ENCODE measurements at regions not wholly inside any gene's neighbourhood (a gene's known extent, or its start where the extent isn't known, plus 50 kb on each side); places are given as distances from the start of the nearest gene placed in this dataset.
A peak's percentile ranks its signal among the peaks of the same experiment; 100 is the strongest.

GRCh38 chr16:54677308-54677950 lies 253.2 kb upstream of the IRX5 start:
- DNase-seq (ENCODE audit: low spot score): no peak

- DNase-seq (ENCODE audit: low spot score): no peak
Observed at GRCh38 chr16:54673313-54673712, 257.4 kb upstream of the IRX5 start.

- DNase-seq (ENCODE audit: low spot score): no peak
Observed at GRCh38 chr16:54672500-54672899, 258.2 kb upstream of the IRX5 start.

- DNase-seq (ENCODE audit: low spot score): no peak
Observed at GRCh38 chr16:54657709-54658102, 273.0 kb upstream of the IRX5 start.

GRCh38 chr16:54657058-54657708 lies 273.5 kb upstream of the IRX5 start:
- DNase-seq (ENCODE audit: low spot score): peak; percentile 56

GRCh38 chr16:54655121-54655590 lies 275.5 kb upstream of the IRX5 start:
- no peak for DNase-seq (ENCODE audit: low spot score)

- DNase-seq (ENCODE audit: low spot score): no peak
Observed at GRCh38 chr16:54654429-54654828, 276.2 kb upstream of the IRX5 start.

- DNase-seq (ENCODE audit: low spot score): peak; percentile 19
Observed at GRCh38 chr16:54652201-54652770, 278.4 kb upstream of the IRX5 start.

- DNase-seq (ENCODE audit: low spot score): no peak
Observed at GRCh38 chr16:54651440-54652195, 279.0 kb upstream of the IRX5 start.

- no peak for DNase-seq (ENCODE audit: low spot score)
Observed at GRCh38 chr16:54649876-54650275, 280.8 kb upstream of the IRX5 start.

GRCh38 chr16:54648575-54648974 lies 282.1 kb upstream of the IRX5 start:
- no peak for DNase-seq (ENCODE audit: low spot score)

- no peak for DNase-seq (ENCODE audit: low spot score)
Observed at GRCh38 chr16:54647725-54648221, 282.9 kb upstream of the IRX5 start.

- no peak for DNase-seq (ENCODE audit: low spot score)
Observed at GRCh38 chr16:54647216-54647615, 283.4 kb upstream of the IRX5 start.

GRCh38 chr16:54645345-54645744 lies 285.3 kb upstream of the IRX5 start:
- no peak for DNase-seq (ENCODE audit: low spot score)

- no peak for DNase-seq (ENCODE audit: low spot score)
Observed at GRCh38 chr16:54636221-54636793, 294.4 kb upstream of the IRX5 start.

- no peak for DNase-seq (ENCODE audit: low spot score)
Observed at GRCh38 chr16:54633943-54634362, 296.7 kb upstream of the IRX5 start.

- DNase-seq (ENCODE audit: low spot score): no peak
Observed at GRCh38 chr16:54632322-54633220, 298.1 kb upstream of the IRX5 start.

- DNase-seq (ENCODE audit: low spot score): no peak
Observed at GRCh38 chr16:54631782-54632181, 298.9 kb upstream of the IRX5 start.

GRCh38 chr16:54630284-54630967 lies 300.2 kb upstream of the IRX5 start:
- DNase-seq (ENCODE audit: low spot score): no peak

- no peak for DNase-seq (ENCODE audit: low spot score)
Observed at GRCh38 chr16:54628796-54629625, 301.7 kb upstream of the IRX5 start.

Data from AG08395 (cell line).